Omental fat pad (tissue), 3 donors: ENCODE measurements at regions not wholly inside any gene's neighbourhood (a gene's known extent, or its start where the extent isn't known, plus 50 kb on each side); places are given as distances from the start of the nearest gene placed in this dataset.

Experiments used
- ATAC-seq: fragments of 150-250 bp; one replicate; pipeline ENCODE4 v1.9.1; 2016; ENCODE audit warnings: mild to moderate bottlenecking, moderate library complexity; ENCODE audit not compliant: low FRiP score
- DNase-seq: peaks from one replicate; pipeline ENCODE4 v3.0.0-alpha.2; 2019; ENCODE audit warnings: low spot score
- CTCF ChIP-seq, 3 donors: fragments of 450-650 bp; IDR thresholded peaks; one replicate each; pipeline ENCODE4 v1.5.1; 2016 to 2017; ENCODE audit warnings: antibody characterized with exemption in 3 of 3, mild to moderate bottlenecking in 3 of 3, moderate library complexity in 2 of 3

DNA sequence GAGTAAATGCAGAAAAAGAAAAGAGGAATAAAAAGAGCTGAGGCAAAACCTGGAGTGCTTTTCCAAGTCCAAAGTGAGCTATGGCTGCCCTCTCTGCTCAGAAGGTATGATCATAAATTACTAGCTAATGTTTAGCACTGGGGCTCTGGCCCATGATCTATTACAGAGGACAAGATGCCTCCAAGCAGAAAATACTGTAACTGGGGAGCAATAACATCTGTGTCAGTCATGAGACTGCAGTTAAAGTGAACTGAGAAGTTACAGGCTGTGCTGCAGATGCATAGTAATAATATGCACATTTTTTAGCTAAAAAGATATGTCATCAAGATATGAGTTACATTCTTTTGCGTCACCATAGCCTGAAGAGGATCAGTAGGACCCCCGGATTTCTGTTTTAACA, 209.4 kb upstream of the RBBP8 start:
- no peak for ATAC-seq
- no peak for DNase-seq
- TF ChIP-seq CTCF (IDR thresholded peaks at IDR 0.05), result no peak

- ATAC-seq, result no peak
- no peak for TF ChIP-seq CTCF (IDR thresholded peaks at IDR 0.05)
- no peak for DNase-seq
Observed at GRCh38 chr18:22726469-22726868, 206.7 kb upstream of the RBBP8 start.

DNA sequence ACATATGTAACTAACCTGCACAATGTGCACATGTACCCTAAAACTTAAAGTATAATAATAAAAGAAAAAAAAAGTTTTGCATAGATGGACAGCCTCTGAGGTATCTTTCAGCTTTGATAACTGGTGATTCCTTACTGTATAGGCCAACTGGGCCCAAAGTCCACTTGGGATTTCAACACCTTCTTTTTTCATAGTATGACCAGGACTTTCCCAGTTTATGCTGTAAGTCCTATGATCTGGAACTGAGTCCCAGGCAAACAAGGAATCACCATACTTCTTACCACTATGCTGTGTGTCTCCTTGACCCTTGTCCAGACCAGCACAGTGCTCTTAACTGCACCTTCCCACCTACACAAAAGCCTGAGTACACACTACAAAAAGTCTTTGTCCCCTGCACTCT, 205.1 kb upstream of the RBBP8 start:
- no peak for TF ChIP-seq CTCF (IDR thresholded peaks at IDR 0.05)
- DNase-seq (no peak), ATAC-seq (no peak)

DNA sequence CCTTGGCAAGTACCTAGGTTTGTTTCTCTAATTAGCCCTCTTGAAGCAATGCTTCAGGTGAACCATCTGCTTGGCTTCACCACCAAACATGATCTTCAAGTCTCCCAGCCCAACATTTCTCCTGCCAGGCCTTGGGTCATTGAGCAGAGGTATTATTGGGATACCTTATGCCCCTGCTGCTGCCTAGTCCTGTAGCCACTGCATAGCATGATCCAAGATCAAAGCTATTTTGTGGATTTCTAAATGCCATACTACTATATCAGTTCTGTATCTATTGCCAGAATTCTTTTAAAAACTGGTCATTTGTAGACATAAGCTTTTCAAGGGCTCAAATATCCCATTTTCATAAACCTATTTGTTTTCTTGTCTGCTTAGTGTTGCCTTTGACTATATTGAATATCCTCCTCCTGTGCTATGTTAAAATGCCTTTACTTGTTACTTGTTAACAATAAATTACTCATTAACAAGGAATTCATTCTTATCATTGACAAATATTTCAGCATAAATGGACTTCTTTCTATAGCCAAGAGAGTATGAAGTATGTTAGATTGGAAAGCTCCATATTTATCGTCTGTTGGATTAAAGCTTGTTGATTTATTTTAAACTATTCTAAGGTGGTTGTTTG, 204.5 kb upstream of the RBBP8 start:
- no peak for ATAC-seq
- TF ChIP-seq CTCF (IDR thresholded peaks at IDR 0.05), result no peak
- DNase-seq, result no peak

GRCh38 chr18:22731398-22731797, 201.7 kb upstream of the RBBP8 start:
- DNase-seq (no peak), ATAC-seq (no peak)
- no peak for TF ChIP-seq CTCF (IDR thresholded peaks at IDR 0.05)

- ATAC-seq (no peak), DNase-seq (no peak)
- TF ChIP-seq CTCF (IDR thresholded peaks at IDR 0.05), result no peak
Observed at GRCh38 chr18:22734105-22734661, 198.9 kb upstream of the RBBP8 start.
